HG03460 (cell line): ENCODE measurements at regions not wholly inside any gene's neighbourhood (a gene's known extent, or its start where the extent isn't known, plus 50 kb on each side); places are given as distances from the start of the nearest gene placed in this dataset.

Experiments used
- ATAC-seq: cut with Tn5 transposase; IDR thresholded peaks from one replicate; pipeline ENCODE4 v1.9.1; 2021; ENCODE audit not compliant: unreplicated experiment

GRCh38 chr1:4411862-4412261, 242.5 kb upstream of the AJAP1 start:
- no peak for ATAC-seq

- ATAC-seq: no peak
Observed at GRCh38 chr1:4415476-4415875, 238.9 kb upstream of the AJAP1 start.

- ATAC-seq: no peak
Observed at GRCh38 chr1:4416189-4416588, 238.2 kb upstream of the AJAP1 start.

GRCh38 chr1:4418021-4418420, 236.4 kb upstream of the AJAP1 start:
- no peak for ATAC-seq

GRCh38 chr1:4421986-4422385, 232.4 kb upstream of the AJAP1 start:
- ATAC-seq: no peak

- ATAC-seq: no peak
Observed at GRCh38 chr1:4422504-4423289, 231.7 kb upstream of the AJAP1 start.

GRCh38 chr1:4424254-4424653, 230.2 kb upstream of the AJAP1 start:
- no peak for ATAC-seq

GRCh38 chr1:4424766-4425165, 229.6 kb upstream of the AJAP1 start:
- ATAC-seq: no peak

- ATAC-seq: no peak
Observed at GRCh38 chr1:4425892-4426291, 228.5 kb upstream of the AJAP1 start.

GRCh38 chr1:4428711-4429110, 225.7 kb upstream of the AJAP1 start:
- no peak for ATAC-seq

GRCh38 chr1:4430406-4431365, 223.7 kb upstream of the AJAP1 start:
- no peak for ATAC-seq

GRCh38 chr1:4431491-4431890, 222.9 kb upstream of the AJAP1 start:
- ATAC-seq: no peak

GRCh38 chr1:4433075-4433474, 221.3 kb upstream of the AJAP1 start:
- ATAC-seq: no peak

GRCh38 chr1:4444086-4444485, 210.3 kb upstream of the AJAP1 start:
- no peak for ATAC-seq

- ATAC-seq: no peak
Observed at GRCh38 chr1:4447778-4448420, 206.5 kb upstream of the AJAP1 start.

GRCh38 chr1:4449972-4450371, 204.4 kb upstream of the AJAP1 start:
- ATAC-seq: no peak

- ATAC-seq: no peak
Observed at GRCh38 chr1:4452701-4453100, 201.7 kb upstream of the AJAP1 start.

GRCh38 chr1:4460052-4460451, 194.4 kb upstream of the AJAP1 start:
- no peak for ATAC-seq

- ATAC-seq: no peak
Observed at GRCh38 chr1:4460651-4461050, 193.8 kb upstream of the AJAP1 start.

GRCh38 chr1:4461726-4462290, 192.6 kb upstream of the AJAP1 start:
- no peak for ATAC-seq

GRCh38 chr1:4462831-4463484, 191.5 kb upstream of the AJAP1 start:
- no peak for ATAC-seq
